Endothelial cell of umbilical vein (primary cell): ENCODE measurements at regions not wholly inside any gene's neighbourhood (a gene's known extent, or its start where the extent isn't known, plus 50 kb on each side); places are given as distances from the start of the nearest gene placed in this dataset.

ENCODE experiments used
- POLR2A ChIP-seq: IDR thresholded peaks from 2 replicates; pipeline ENCODE4 v1.6.1; 2012; ENCODE audit warnings: low read depth, mild to moderate bottlenecking, control low read depth, low read length
- TF ChIP-seq, protein P1 (sequence below), 2 donors: IDR thresholded peaks; 1 replicate in 1 of 2; 2 replicates in 1 of 2; pipeline ENCODE4 v1.5.1; 2011; ENCODE audit warnings: low read length in 2 of 2, mild to moderate bottlenecking in 2 of 2, moderate library complexity in 2 of 2, control low read depth in 1 of 2, inconsistent platforms in 1 of 2, low read depth in 1 of 2; ENCODE audit not compliant: insufficient read depth in 1 of 2; ENCODE audit errors: extremely low read depth in 1 of 2

GRCh38 chr10:118241229-118242137 is 100.6 kb downstream of the FAM204A start:
- no peak for TF ChIP-seq POLR2A
- TF ChIP-seq, protein P1, sequence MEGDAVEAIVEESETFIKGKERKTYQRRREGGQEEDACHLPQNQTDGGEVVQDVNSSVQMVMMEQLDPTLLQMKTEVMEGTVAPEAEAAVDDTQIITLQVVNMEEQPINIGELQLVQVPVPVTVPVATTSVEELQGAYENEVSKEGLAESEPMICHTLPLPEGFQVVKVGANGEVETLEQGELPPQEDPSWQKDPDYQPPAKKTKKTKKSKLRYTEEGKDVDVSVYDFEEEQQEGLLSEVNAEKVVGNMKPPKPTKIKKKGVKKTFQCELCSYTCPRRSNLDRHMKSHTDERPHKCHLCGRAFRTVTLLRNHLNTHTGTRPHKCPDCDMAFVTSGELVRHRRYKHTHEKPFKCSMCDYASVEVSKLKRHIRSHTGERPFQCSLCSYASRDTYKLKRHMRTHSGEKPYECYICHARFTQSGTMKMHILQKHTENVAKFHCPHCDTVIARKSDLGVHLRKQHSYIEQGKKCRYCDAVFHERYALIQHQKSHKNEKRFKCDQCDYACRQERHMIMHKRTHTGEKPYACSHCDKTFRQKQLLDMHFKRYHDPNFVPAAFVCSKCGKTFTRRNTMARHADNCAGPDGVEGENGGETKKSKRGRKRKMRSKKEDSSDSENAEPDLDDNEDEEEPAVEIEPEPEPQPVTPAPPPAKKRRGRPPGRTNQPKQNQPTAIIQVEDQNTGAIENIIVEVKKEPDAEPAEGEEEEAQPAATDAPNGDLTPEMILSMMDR (IDR thresholded peaks at IDR 0.05; ENCODE audit: extremely low read depth in 1 of 2, insufficient read depth in 1 of 2, low read depth in 1 of 2, low read length in 2 of 2), result peak; percentile 81 to 88
